Endothelial cell of umbilical vein (primary cell): ENCODE measurements at regions not wholly inside any gene's neighbourhood (a gene's known extent, or its start where the extent isn't known, plus 50 kb on each side); places are given as distances from the start of the nearest gene placed in this dataset.

Experiments used
- BruUV-seq: library from RNA; stranded (reverse); fragments of 400-500 nt; replicated peaks from 2 replicates; lab custom pipeline; 2021; lab: Mats Ljungman, UMichigan
- CTCF ChIA-PET: fragments of 300-600, 350-600 bp; sonication (Branson Sonifier 250); formaldehyde crosslinking; loops from one replicate; lab custom pipeline; 2021; ENCODE audit warnings: antibody characterized with exemption, inconsistent platforms; lab: Charles Lee
- POLR2A ChIA-PET: fragments of 300-600, 350-600 bp; sonication (Branson Sonifier 250); formaldehyde crosslinking; loops from one replicate; lab custom pipeline; 2021; ENCODE audit warnings: antibody characterized with exemption, inconsistent platforms; lab: Charles Lee
- DNase-seq: peaks from one replicate; pipeline ENCODE4 v3.0.0-alpha.2; 2011; ENCODE audit warnings: low read depth, low spot score
- FAIRE-seq: peaks from 2 replicates; lab custom pipeline; 2011; peaks lifted over from hg19 to GRCh38; lab: Jason Lieb, UNC
- H2AFZ ChIP-seq: 2 replicates; pipeline ENCODE4 v1.6.0; 2012; ENCODE audit warnings: low read depth, low read length, control low read depth, inconsistent platforms
- H3K27ac ChIP-seq: 2 replicates; pipeline ENCODE4 v1.5.1; 2011; ENCODE audit warnings: low read depth, mild to moderate bottlenecking, control low read depth, low read length, moderate library complexity; ENCODE audit not compliant: insufficient read depth
- H3K27me3 ChIP-seq, 2 experiments: 2 replicates each; pipeline versions ENCODE4 v1.6.0 to v1.6.1; 2011; ENCODE audit warnings: low read length in 2 of 2, mixed read lengths in 1 of 2; ENCODE audit not compliant: control insufficient read depth in 2 of 2, insufficient read depth in 2 of 2
- H3K36me3 ChIP-seq, 2 experiments: 2 replicates in 1 of 2; 3 replicates in 1 of 2; pipeline ENCODE4 v1.5.1; 2011; ENCODE audit warnings: low read length in 2 of 2, mild to moderate bottlenecking in 1 of 2, moderate library complexity in 1 of 2; ENCODE audit not compliant: control insufficient read depth in 2 of 2, insufficient read depth in 2 of 2; ENCODE audit errors: extremely low read depth in 1 of 2
- H3K4me1 ChIP-seq: 3 replicates; pipeline ENCODE4 v1.5.1; 2011; ENCODE audit warnings: mild to moderate bottlenecking, low read length; ENCODE audit not compliant: control insufficient read depth, insufficient read depth; ENCODE audit errors: extremely low read depth
- H3K4me2 ChIP-seq: 2 replicates; pipeline ENCODE4 v1.6.1; 2011; ENCODE audit warnings: low read length, control low read depth, mixed read lengths; ENCODE audit not compliant: insufficient read depth
- H3K4me3 ChIP-seq, 3 experiments: fragments of 200-600 bp in 1 of 3; sonication (generic), shearing (Covaris generic) in 1 of 3; replicated peaks in 1 of 3; 2 replicates each; pipeline ENCODE4 v1.5.1; 2011 to 2016; ENCODE audit warnings: control low read depth in 3 of 3, low read length in 3 of 3, mild to moderate bottlenecking in 2 of 3, inconsistent platforms in 1 of 3, low read depth in 1 of 3, moderate library complexity in 1 of 3; ENCODE audit not compliant: insufficient read depth in 1 of 3
- H3K79me2 ChIP-seq: 2 replicates; pipeline ENCODE4 v1.6.0; 2012; ENCODE audit warnings: low read length, inconsistent platforms; ENCODE audit not compliant: control insufficient read depth, insufficient read depth
- H3K9ac ChIP-seq: replicated peaks from 2 replicates; pipeline ENCODE3; 2011; ENCODE audit warnings: low read length, control low read depth; ENCODE audit not compliant: insufficient read depth; ENCODE audit errors: extremely low read depth
- H3K9me1 ChIP-seq: replicated peaks from 3 replicates; pipeline ENCODE4 v1.6.0; 2011; ENCODE audit warnings: mild to moderate bottlenecking, low read length; ENCODE audit not compliant: control insufficient read depth, insufficient read depth; ENCODE audit errors: extremely low read depth
- H3K9me3 ChIP-seq: replicated peaks from 2 replicates; pipeline ENCODE4 v1.5.1; 2012; ENCODE audit warnings: low read length, inconsistent platforms; ENCODE audit not compliant: control insufficient read depth, insufficient read depth
- H4K20me1 ChIP-seq: replicated peaks from 2 replicates; pipeline ENCODE3; 2011; ENCODE audit warnings: mild to moderate bottlenecking, low read length; ENCODE audit not compliant: control insufficient read depth, insufficient read depth; ENCODE audit errors: extremely low read depth
- CTCF ChIP-seq, 2 donors: IDR thresholded peaks; 1 replicate in 1 of 2; 2 replicates in 1 of 2; pipeline ENCODE4 v1.5.1; 2011; ENCODE audit warnings: low read length in 2 of 2, mild to moderate bottlenecking in 2 of 2, moderate library complexity in 2 of 2, control low read depth in 1 of 2, inconsistent platforms in 1 of 2, low read depth in 1 of 2; ENCODE audit not compliant: insufficient read depth in 1 of 2; ENCODE audit errors: extremely low read depth in 1 of 2
- EZH2 ChIP-seq: IDR thresholded peaks from 2 replicates; pipeline ENCODE4 v1.6.1; 2012; ENCODE audit warnings: borderline replicate concordance, low read depth, mild to moderate bottlenecking, moderate library complexity, low read length, inconsistent platforms; ENCODE audit not compliant: severe bottlenecking
- FOS ChIP-seq: IDR thresholded peaks from 2 replicates; pipeline ENCODE4 v1.6.1; 2011; ENCODE audit warnings: mild to moderate bottlenecking, low read length, moderate library complexity, borderline replicate concordance; ENCODE audit not compliant: insufficient read depth
- GATA2 ChIP-seq: IDR thresholded peaks from 2 replicates; pipeline ENCODE4 v1.7.0; 2011; ENCODE audit warnings: low read depth, mild to moderate bottlenecking, moderate library complexity, mixed read lengths, low read length; ENCODE audit not compliant: insufficient read length, insufficient read depth
- JUN ChIP-seq: IDR thresholded peaks from 2 replicates; pipeline ENCODE4 v1.6.1; 2011; ENCODE audit warnings: borderline replicate concordance, low read depth; ENCODE audit not compliant: insufficient read length, insufficient read depth
- MAX ChIP-seq: IDR thresholded peaks from 2 replicates; pipeline ENCODE4 v1.6.1; 2011; ENCODE audit not compliant: insufficient read depth, insufficient read length
- MYC ChIP-seq: IDR thresholded peaks from one replicate; pipeline ENCODE4 v1.6.1; 2011; ENCODE audit warnings: mild to moderate bottlenecking, low read depth, low read length
- POLR2A ChIP-seq: IDR thresholded peaks from 2 replicates; pipeline ENCODE4 v1.6.1; 2012; ENCODE audit warnings: low read depth, mild to moderate bottlenecking, control low read depth, low read length
- POLR2AphosphoS5 ChIP-seq: IDR thresholded peaks from 2 replicates; pipeline ENCODE4 v1.6.1; 2012; ENCODE audit warnings: low read depth, mild to moderate bottlenecking, control low read depth, low read length, moderate library complexity; ENCODE audit not compliant: insufficient read depth
- dilution Hi-C: fragments of 300-500 bp; cut with MboI; formaldehyde crosslinking; loops from one replicate; pipeline ENCODE4 v1.15.0; 2019; ENCODE audit warnings: low sequenced_read_pairs; ENCODE audit not compliant: extremely low pct_ligation_motif_present
- intact Hi-C: fragments of 100-400 bp; cut with micrococcal nuclease; formaldehyde crosslinking; loops from one replicate; pipeline ENCODE4 v1.10.0; 2022

GRCh38 chr1:29436181-29436785 lies 200.0 kb downstream of the PTPRU start:
- H3K36me3 ChIP-seq: no peaks in the 10 kb centered on the region
- FAIRE-seq: no peak
- no peaks in the 10 kb centered on the region for H3K4me1 ChIP-seq
- H3K27ac ChIP-seq: no peak overlapping the region
- no peaks in the 10 kb centered on the region for H4K20me1 ChIP-seq
- intact Hi-C loops (no loop called here), dilution Hi-C loops (no loop called here)
- no peak overlapping the region for H2AFZ ChIP-seq
- no peak for DNase-seq
- TF ChIP-seq MYC: no peak
- no peak overlapping the region for H3K4me2 ChIP-seq
- H3K9me3 ChIP-seq: no peaks in the 10 kb centered on the region
- BruUV-seq: no TSS peak
- no peak overlapping the region for H3K4me3 ChIP-seq
- no peaks in the 10 kb centered on the region for H3K9me1 ChIP-seq
- H3K27me3 ChIP-seq: no peaks in the 10 kb centered on the region
- ChIA-PET CTCF (no interaction called here), POLR2A (no interaction called here)
- H3K79me2 ChIP-seq: no peaks in the 10 kb centered on the region
- no peak overlapping the region for H3K9ac ChIP-seq

- no peak for FAIRE-seq
- dilution Hi-C loops: no loop called here
- CTCF ChIA-PET: no interaction called here
Measured at GRCh38 chr1:29433830-29434229, 197.5 kb downstream of the PTPRU start.

More at GRCh38 chr1:29433830-29434229, 197.5 kb downstream of the PTPRU start:
- Histone ChIP-seq H2AFZ (no peak overlapping the region), H3K27me3 (no peaks in the 10 kb centered on the region), H3K4me2 (no peak overlapping the region), H4K20me1 (no peaks in the 10 kb centered on the region), H3K27ac (no peak overlapping the region), H3K4me3 (no peak overlapping the region), H3K9ac (no peak overlapping the region), H3K9me3 (no peaks in the 10 kb centered on the region), H3K36me3 (no peaks in the 10 kb centered on the region), H3K79me2 (no peaks in the 10 kb centered on the region), H3K4me1 (no peaks in the 10 kb centered on the region), H3K9me1 (no peaks in the 10 kb centered on the region)
- DNase-seq: no peak
- no peak for TF ChIP-seq POLR2AphosphoS5
- no peak for TF ChIP-seq MYC
- TF ChIP-seq FOS: no peak
- TF ChIP-seq CTCF (IDR thresholded peaks at IDR 0.05; ENCODE audit: extremely low read depth in 1 of 2, insufficient read depth in 1 of 2, low read depth in 1 of 2, low read length in 2 of 2): no peak
- TF ChIP-seq JUN: no peak
- TF ChIP-seq GATA2: no peak
- TF ChIP-seq MAX: no peak
- no peak for TF ChIP-seq EZH2
- no peak for TF ChIP-seq POLR2A
- intact Hi-C loops: no loop called here
- BruUV-seq: no TSS peak
- POLR2A ChIA-PET: no interaction called here
